Immature natural killer cell (primary cell): ENCODE measurements at regions not wholly inside any gene's neighbourhood (a gene's known extent, or its start where the extent isn't known, plus 50 kb on each side); places are given as distances from the start of the nearest gene placed in this dataset.
"Not testable (repeated sequence)": the region's sequence is repeated elsewhere in the genome, so short reads cannot be mapped to it uniquely, and the experiment has no call there.

Source experiments
- DNase-seq, 3 donors: peaks; one replicate each; pipeline ENCODE4 v3.0.0; 2022; ENCODE audit warnings: mixed read lengths in 1 of 3
- H3K27ac Mint-ChIP-seq, 6 donors: one replicate each; pipeline ENCODE4 v1.8.0; 2020; ENCODE audit warnings: mixed read lengths in 6 of 6, mild to moderate bottlenecking in 5 of 6, inconsistent platforms in 4 of 6, moderate library complexity in 3 of 6
- H3K27me3 Mint-ChIP-seq, 3 donors: one replicate each; pipeline ENCODE4 v1.8.0; 2020 to 2021; ENCODE audit warnings: low read depth in 3 of 3, mild to moderate bottlenecking in 3 of 3, mixed read lengths in 3 of 3, moderate library complexity in 3 of 3, inconsistent platforms in 1 of 3
- H3K36me3 Mint-ChIP-seq, 3 donors: one replicate each; pipeline ENCODE4 v1.8.0; 2020; ENCODE audit warnings: mixed read lengths in 3 of 3, inconsistent platforms in 2 of 3, mild to moderate bottlenecking in 2 of 3
- H3K4me1 Mint-ChIP-seq, 2 donors: one replicate each; pipeline ENCODE4 v1.8.0; 2020; ENCODE audit warnings: inconsistent platforms in 2 of 2, mild to moderate bottlenecking in 2 of 2, mixed read lengths in 2 of 2, moderate library complexity in 1 of 2
- H3K4me3 Mint-ChIP-seq, 5 donors: one replicate each; pipeline ENCODE4 v1.8.0; 2020; ENCODE audit warnings: mild to moderate bottlenecking in 5 of 5, mixed read lengths in 5 of 5, inconsistent platforms in 3 of 5, moderate library complexity in 3 of 5
- H3K9me3 Mint-ChIP-seq, 6 donors: one replicate each; pipeline ENCODE4 v1.8.0; 2020; ENCODE audit warnings: mild to moderate bottlenecking in 6 of 6, mixed read lengths in 6 of 6, inconsistent platforms in 4 of 6, moderate library complexity in 3 of 6

GRCh38 chr7:113768387-113768786 is 150.4 kb downstream of the PPP1R3A start:
- no peaks in the 10 kb centered on the region for H3K36me3 Mint-ChIP-seq
- peaks cover 0 to 5% (median 0%) of the 10 kb centered on the region in 3 donors for H3K27me3 Mint-ChIP-seq
- no peak for DNase-seq
- H3K4me1 Mint-ChIP-seq = no peaks in the 10 kb centered on the region
- no peak overlapping the region for H3K27ac Mint-ChIP-seq
- peaks cover 4 to 15% (median 6%) of the 10 kb centered on the region in 6 donors for H3K9me3 Mint-ChIP-seq
- H3K4me3 Mint-ChIP-seq = no peak overlapping the region

- H3K4me3 Mint-ChIP-seq = no peak overlapping the region
- no peaks in the 10 kb centered on the region for H3K4me1 Mint-ChIP-seq
- H3K27me3 Mint-ChIP-seq = peaks cover 0 to 6% (median 0%) of the 10 kb centered on the region in 3 donors
- H3K36me3 Mint-ChIP-seq = peaks cover 0 to 4% (median 0%) of the 10 kb centered on the region in 3 donors
- peaks cover 0 to 11% (median 6%) of the 10 kb centered on the region in 6 donors for H3K9me3 Mint-ChIP-seq
- no peak overlapping the region for H3K27ac Mint-ChIP-seq
- no peak for DNase-seq
These were observed 154.3 kb downstream of the PPP1R3A start for GRCh38 chr7:113764401-113765035.

- H3K36me3 Mint-ChIP-seq = peaks cover 0 to 4% (median 0%) of the 10 kb centered on the region in 3 donors
- no peak overlapping the region for H3K4me3 Mint-ChIP-seq
- H3K9me3 Mint-ChIP-seq = peaks cover 0 to 8% (median 4%) of the 10 kb centered on the region in 6 donors
These were observed 155.6 kb downstream of the PPP1R3A start for GRCh38 chr7:113763226-113763625.

GRCh38 chr7:113756250-113756649 is 162.6 kb downstream of the PPP1R3A start:
- H3K4me3 Mint-ChIP-seq = no peak overlapping the region
- no peak overlapping the region for H3K27ac Mint-ChIP-seq
- no peaks in the 10 kb centered on the region for H3K36me3 Mint-ChIP-seq
- DNase-seq = no peak
- peaks cover 2 to 17% (median 8%) of the 10 kb centered on the region in 6 donors for H3K9me3 Mint-ChIP-seq
- peaks cover 0 to 2% (median 2%) of the 10 kb centered on the region in 3 donors for H3K27me3 Mint-ChIP-seq
- H3K4me1 Mint-ChIP-seq = no peaks in the 10 kb centered on the region

More at GRCh38 chr7:113763226-113763625, 155.6 kb downstream of the PPP1R3A start:
- Mint-ChIP-seq H3K27ac (no peak overlapping the region), H3K27me3 (peaks cover 0 to 3% (median 0%) of the 10 kb centered on the region in 3 donors), H3K4me1 (no peaks in the 10 kb centered on the region)
- no peak for DNase-seq

GRCh38 chr7:113752689-113753088 is 166.1 kb downstream of the PPP1R3A start:
- Mint-ChIP-seq H3K27ac (no peak overlapping the region), H3K9me3 (peaks cover 4 to 30% (median 7%) of the 10 kb centered on the region in 6 donors), H3K4me3 (no peak overlapping the region), H3K36me3 (no peaks in the 10 kb centered on the region), H3K27me3 (peaks cover 0 to 2% (median under 1%) of the 10 kb centered on the region in 3 donors), H3K4me1 (no peaks in the 10 kb centered on the region)
- DNase-seq = no peak

- no peak for DNase-seq
- H3K27ac Mint-ChIP-seq = no peak overlapping the region
- H3K36me3 Mint-ChIP-seq = no peaks in the 10 kb centered on the region
- H3K4me1 Mint-ChIP-seq = no peaks in the 10 kb centered on the region
- H3K4me3 Mint-ChIP-seq = no peak overlapping the region
- H3K9me3 Mint-ChIP-seq = peaks cover 2 to 26% (median 6%) of the 10 kb centered on the region in 6 donors
- H3K27me3 Mint-ChIP-seq = peaks cover 0 to 2% (median 0%) of the 10 kb centered on the region in 3 donors
These were observed 166.5 kb downstream of the PPP1R3A start for GRCh38 chr7:113752289-113752688.

GRCh38 chr7:113751547-113751946 is 167.3 kb downstream of the PPP1R3A start:
- H3K9me3 Mint-ChIP-seq = peaks cover 2 to 24% (median 5%) of the 10 kb centered on the region in 6 donors
- H3K27me3 Mint-ChIP-seq = peaks cover 0 to 2% (median 0%) of the 10 kb centered on the region in 3 donors

GRCh38 chr7:113748385-113748784 is 170.4 kb downstream of the PPP1R3A start:
- not testable (repeated sequence) for H3K4me3 Mint-ChIP-seq

More at GRCh38 chr7:113751547-113751946, 167.3 kb downstream of the PPP1R3A start:
- DNase-seq = no peak
- Mint-ChIP-seq H3K36me3 (no peaks in the 10 kb centered on the region), H3K4me1 (no peaks in the 10 kb centered on the region), H3K27ac (no peak overlapping the region), H3K4me3 (no peak overlapping the region)

GRCh38 chr7:113742946-113743431 is 175.8 kb downstream of the PPP1R3A start:
- H3K4me1 Mint-ChIP-seq, H3K27me3 Mint-ChIP-seq, DNase-seq, H3K4me3 Mint-ChIP-seq, H3K27ac Mint-ChIP-seq, H3K36me3 Mint-ChIP-seq: not testable (repeated sequence)
- peaks cover 7 to 18% (median 12%) of the 10 kb centered on the region in 6 donors for H3K9me3 Mint-ChIP-seq

More at GRCh38 chr7:113748385-113748784, 170.4 kb downstream of the PPP1R3A start:
- H3K4me1 Mint-ChIP-seq, DNase-seq, H3K36me3 Mint-ChIP-seq, H3K27me3 Mint-ChIP-seq, H3K27ac Mint-ChIP-seq: not testable (repeated sequence)
- peaks cover 0 to 17% (median 6%) of the 10 kb centered on the region in 6 donors for H3K9me3 Mint-ChIP-seq

GRCh38 chr7:113742377-113742776 is 176.4 kb downstream of the PPP1R3A start:
- Mint-ChIP-seq H3K4me1 (no peaks in the 10 kb centered on the region), H3K36me3 (no peaks in the 10 kb centered on the region), H3K4me3 (no peak overlapping the region), H3K27ac (no peak overlapping the region), H3K9me3 (peaks cover 7 to 18% (median 12%) of the 10 kb centered on the region in 6 donors), H3K27me3 (peaks cover 0 to 1% (median 0%) of the 10 kb centered on the region in 3 donors)
- DNase-seq = no peak

- Mint-ChIP-seq H3K27me3 (peaks cover 0 to 4% (median 0%) of the 10 kb centered on the region in 3 donors), H3K4me1 (no peaks in the 10 kb centered on the region), H3K4me3 (no peak overlapping the region), H3K36me3 (peaks cover 0 to 4% (median 0%) of the 10 kb centered on the region in 3 donors), H3K9me3 (peaks cover 4 to 18% (median 7%) of the 10 kb centered on the region in 6 donors), H3K27ac (no peak overlapping the region)
- DNase-seq = no peak
These were observed 187.2 kb downstream of the PPP1R3A start for GRCh38 chr7:113731571-113731970.

GRCh38 chr7:113730309-113730955 is 188.4 kb downstream of the PPP1R3A start:
- Mint-ChIP-seq H3K27ac (no peak overlapping the region), H3K4me1 (no peaks in the 10 kb centered on the region)
- no peak for DNase-seq

GRCh38 chr7:113727486-113727885 is 191.3 kb downstream of the PPP1R3A start:
- H3K9me3 Mint-ChIP-seq = peaks cover 4 to 10% (median 5%) of the 10 kb centered on the region in 6 donors
- no peak overlapping the region for H3K27ac Mint-ChIP-seq
- no peaks in the 10 kb centered on the region for H3K36me3 Mint-ChIP-seq
- no peaks in the 10 kb centered on the region for H3K4me1 Mint-ChIP-seq
- H3K4me3 Mint-ChIP-seq = no peak overlapping the region
- no peaks in the 10 kb centered on the region for H3K27me3 Mint-ChIP-seq
- no peak for DNase-seq

More at GRCh38 chr7:113730309-113730955, 188.4 kb downstream of the PPP1R3A start:
- Mint-ChIP-seq H3K36me3 (no peaks in the 10 kb centered on the region), H3K27me3 (no peaks in the 10 kb centered on the region), H3K9me3 (peaks cover 0 to 11% (median 4%) of the 10 kb centered on the region in 6 donors), H3K4me3 (no peak overlapping the region)

GRCh38 chr7:113722006-113722405 is 196.8 kb downstream of the PPP1R3A start:
- Mint-ChIP-seq H3K4me3 (no peak overlapping the region), H3K9me3 (peaks cover 0 to 16% (median 4%) of the 10 kb centered on the region in 6 donors), H3K27me3 (no peaks in the 10 kb centered on the region), H3K4me1 (no peaks in the 10 kb centered on the region), H3K27ac (no peak overlapping the region), H3K36me3 (no peaks in the 10 kb centered on the region)
- no peak for DNase-seq
